Neural cell (in vitro differentiated cells): ENCODE measurements at regions not wholly inside any gene's neighbourhood (a gene's known extent, or its start where the extent isn't known, plus 50 kb on each side); places are given as distances from the start of the nearest gene placed in this dataset.

Source experiments
- H2AFZ ChIP-seq: fragments of 200-600, 300-800 bp; sonication (generic), shearing (Covaris generic); 2 replicates; pipeline ENCODE4 v1.6.0; 2014; ENCODE audit warnings: low read depth, mild to moderate bottlenecking, antibody characterized with exemption, low read length, moderate library complexity
- H3F3A ChIP-seq: fragments of 200-600 bp; shearing (Covaris generic); 2 replicates; pipeline ENCODE4 v1.6.1; 2016; ENCODE audit warnings: mild to moderate bottlenecking, moderate library complexity, mixed read lengths, antibody characterized with exemption, low read length; ENCODE audit not compliant: insufficient read depth, poor library complexity, severe bottlenecking
- H3K27ac ChIP-seq: fragments of 200-600, 300-800 bp; sonication (generic), shearing (Covaris generic); 2 replicates; pipeline ENCODE4 v1.5.1; 2014; ENCODE audit warnings: mild to moderate bottlenecking, low read length, moderate library complexity
- H3K27me3 ChIP-seq: fragments of 300-800, 200-600 bp; sonication (generic), shearing (Covaris generic); 2 replicates; pipeline ENCODE4 v1.6.0; 2014; ENCODE audit warnings: mild to moderate bottlenecking, low read depth, low read length, moderate library complexity; ENCODE audit not compliant: insufficient read depth
- H3K36me3 ChIP-seq: fragments of 300-800, 200-600 bp; sonication (generic), shearing (Covaris generic); 2 replicates; pipeline ENCODE4 v1.5.1; 2014; ENCODE audit warnings: mild to moderate bottlenecking, antibody characterized with exemption, low read length, moderate library complexity; ENCODE audit not compliant: insufficient read depth
- H3K4me2 ChIP-seq: fragments of 300-800, 200-600 bp; sonication (generic), shearing (Covaris generic); 2 replicates; pipeline ENCODE4 v1.6.0; 2014; ENCODE audit warnings: mild to moderate bottlenecking, low read length
- H3K4me3 ChIP-seq: fragments of 300-800, 200-600 bp; sonication (generic), shearing (Covaris generic); 2 replicates; pipeline ENCODE4 v1.5.1; 2014; ENCODE audit warnings: mild to moderate bottlenecking, low read length, moderate library complexity
- H3K79me2 ChIP-seq: fragments of 200-600 bp; shearing (Covaris generic); replicated peaks from 2 replicates; pipeline ENCODE4 v1.6.0; 2014; ENCODE audit warnings: mild to moderate bottlenecking, low read length, moderate library complexity; ENCODE audit not compliant: insufficient read depth
- H3K9ac ChIP-seq: fragments of 300-800, 200-600 bp; sonication (generic), shearing (Covaris generic); 2 replicates; pipeline ENCODE4 v1.6.1; 2016; ENCODE audit warnings: mild to moderate bottlenecking, low read length, mixed read lengths
- H3K9me2 ChIP-seq: fragments of 200-600 bp; shearing (Covaris generic); 2 replicates; pipeline ENCODE4 v1.6.1; 2016; ENCODE audit warnings: mild to moderate bottlenecking, low read length, mixed read lengths; ENCODE audit not compliant: insufficient read depth
- H3K9me3 ChIP-seq: fragments of 200-600, 300-800 bp; sonication (generic), shearing (Covaris generic); 2 replicates; pipeline ENCODE4 v1.6.1; 2016; ENCODE audit warnings: mild to moderate bottlenecking, mixed run types, low read length, moderate library complexity, mixed read lengths
- H4K20me1 ChIP-seq: fragments of 200-600 bp; shearing (Covaris generic); 2 replicates; pipeline ENCODE4 v1.6.1; 2016; ENCODE audit warnings: mild to moderate bottlenecking, mixed run types; ENCODE audit not compliant: insufficient read depth
- CTCF ChIP-seq: fragments of 450-650 bp; IDR thresholded peaks from 2 replicates; pipeline ENCODE4 v1.5.1; 2014; ENCODE audit warnings: antibody characterized with exemption, mild to moderate bottlenecking, moderate library complexity; ENCODE audit not compliant: poor library complexity, severe bottlenecking
- EP300 ChIP-seq: fragments of 450-650 bp; conservative IDR thresholded peaks from 2 replicates; pipeline ENCODE4 v1.6.1; 2014; ENCODE audit warnings: antibody characterized with exemption, mild to moderate bottlenecking, moderate library complexity; ENCODE audit not compliant: poor library complexity, severe bottlenecking
- EZH2 ChIP-seq: fragments of 200-600, 300-800 bp; shearing (Covaris generic), sonication (generic); IDR thresholded peaks from 2 replicates; pipeline ENCODE4 v1.6.1; 2014; ENCODE audit warnings: antibody characterized with exemption, low read length, borderline replicate concordance, mild to moderate bottlenecking; ENCODE audit not compliant: insufficient read depth, poor library complexity, severe bottlenecking
- MXI1 ChIP-seq: fragments of 450-650 bp; conservative IDR thresholded peaks from 2 replicates; pipeline ENCODE4 v1.6.1; 2014; ENCODE audit warnings: antibody characterized with exemption, mild to moderate bottlenecking; ENCODE audit not compliant: poor library complexity, severe bottlenecking
- POLR2AphosphoS5 ChIP-seq: IDR thresholded peaks from 2 replicates; pipeline ENCODE4 v1.6.1; 2012
- RAD21 ChIP-seq: fragments of 450-650 bp; conservative IDR thresholded peaks from 2 replicates; pipeline ENCODE4 v1.6.1; 2014; ENCODE audit warnings: antibody characterized with exemption, mild to moderate bottlenecking, moderate library complexity
- SMC3 ChIP-seq: fragments of 450-650 bp; conservative IDR thresholded peaks from 2 replicates; pipeline ENCODE4 v1.6.1; 2014; ENCODE audit warnings: antibody characterized with exemption, mild to moderate bottlenecking, moderate library complexity; ENCODE audit not compliant: poor library complexity
- TAF1 ChIP-seq: IDR thresholded peaks from 2 replicates; pipeline ENCODE4 v1.6.1; 2012; ENCODE audit warnings: low read depth
- TF ChIP-seq, protein P1 (sequence below): IDR thresholded peaks from 2 replicates; pipeline ENCODE4 v1.6.1; 2012; ENCODE audit warnings: borderline replicate concordance

DNA sequence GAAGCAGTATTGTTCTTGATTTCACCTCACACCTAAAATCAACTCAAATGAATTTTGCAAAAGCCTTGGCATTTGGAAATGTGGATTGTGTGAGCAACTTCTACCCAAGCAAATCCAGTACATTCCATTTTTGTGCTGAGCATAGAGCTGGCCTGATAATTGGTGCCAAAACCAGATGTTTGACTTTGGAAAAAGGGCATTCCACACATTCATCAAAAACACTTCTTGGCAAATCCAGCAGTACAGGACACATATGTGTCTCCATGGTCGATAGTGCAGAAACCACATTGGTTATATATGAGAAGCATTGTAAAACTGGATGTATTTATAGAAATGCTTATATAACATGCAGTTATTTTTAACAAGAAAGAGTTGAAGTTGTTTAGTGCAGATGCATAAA, 210.4 kb downstream of the KCNK2 start:
- no peak overlapping the region for H3K4me3 ChIP-seq
- no peaks in the 10 kb centered on the region for H3F3A ChIP-seq
- no peaks in the 10 kb centered on the region for H3K9me2 ChIP-seq
- no peaks in the 10 kb centered on the region for H3K79me2 ChIP-seq
- H2AFZ ChIP-seq: no peak overlapping the region
- H3K27ac ChIP-seq: no peak overlapping the region
- no peak overlapping the region for H3K9ac ChIP-seq
- TF ChIP-seq, protein P1, sequence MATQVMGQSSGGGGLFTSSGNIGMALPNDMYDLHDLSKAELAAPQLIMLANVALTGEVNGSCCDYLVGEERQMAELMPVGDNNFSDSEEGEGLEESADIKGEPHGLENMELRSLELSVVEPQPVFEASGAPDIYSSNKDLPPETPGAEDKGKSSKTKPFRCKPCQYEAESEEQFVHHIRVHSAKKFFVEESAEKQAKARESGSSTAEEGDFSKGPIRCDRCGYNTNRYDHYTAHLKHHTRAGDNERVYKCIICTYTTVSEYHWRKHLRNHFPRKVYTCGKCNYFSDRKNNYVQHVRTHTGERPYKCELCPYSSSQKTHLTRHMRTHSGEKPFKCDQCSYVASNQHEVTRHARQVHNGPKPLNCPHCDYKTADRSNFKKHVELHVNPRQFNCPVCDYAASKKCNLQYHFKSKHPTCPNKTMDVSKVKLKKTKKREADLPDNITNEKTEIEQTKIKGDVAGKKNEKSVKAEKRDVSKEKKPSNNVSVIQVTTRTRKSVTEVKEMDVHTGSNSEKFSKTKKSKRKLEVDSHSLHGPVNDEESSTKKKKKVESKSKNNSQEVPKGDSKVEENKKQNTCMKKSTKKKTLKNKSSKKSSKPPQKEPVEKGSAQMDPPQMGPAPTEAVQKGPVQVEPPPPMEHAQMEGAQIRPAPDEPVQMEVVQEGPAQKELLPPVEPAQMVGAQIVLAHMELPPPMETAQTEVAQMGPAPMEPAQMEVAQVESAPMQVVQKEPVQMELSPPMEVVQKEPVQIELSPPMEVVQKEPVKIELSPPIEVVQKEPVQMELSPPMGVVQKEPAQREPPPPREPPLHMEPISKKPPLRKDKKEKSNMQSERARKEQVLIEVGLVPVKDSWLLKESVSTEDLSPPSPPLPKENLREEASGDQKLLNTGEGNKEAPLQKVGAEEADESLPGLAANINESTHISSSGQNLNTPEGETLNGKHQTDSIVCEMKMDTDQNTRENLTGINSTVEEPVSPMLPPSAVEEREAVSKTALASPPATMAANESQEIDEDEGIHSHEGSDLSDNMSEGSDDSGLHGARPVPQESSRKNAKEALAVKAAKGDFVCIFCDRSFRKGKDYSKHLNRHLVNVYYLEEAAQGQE: no peak
- no peak for TF ChIP-seq MXI1
- no peak for TF ChIP-seq EZH2
- no peak for TF ChIP-seq TAF1
- no peak for TF ChIP-seq EP300
- no peak for TF ChIP-seq SMC3
- no peak for TF ChIP-seq CTCF
- TF ChIP-seq POLR2AphosphoS5: no peak
- no peak for TF ChIP-seq RAD21
- H3K27me3 ChIP-seq: no peaks in the 10 kb centered on the region
- H3K36me3 ChIP-seq: no peaks in the 10 kb centered on the region
- H4K20me1 ChIP-seq: no peaks in the 10 kb centered on the region
- no peak overlapping the region for H3K4me2 ChIP-seq
- no peaks in the 10 kb centered on the region for H3K9me3 ChIP-seq

DNA sequence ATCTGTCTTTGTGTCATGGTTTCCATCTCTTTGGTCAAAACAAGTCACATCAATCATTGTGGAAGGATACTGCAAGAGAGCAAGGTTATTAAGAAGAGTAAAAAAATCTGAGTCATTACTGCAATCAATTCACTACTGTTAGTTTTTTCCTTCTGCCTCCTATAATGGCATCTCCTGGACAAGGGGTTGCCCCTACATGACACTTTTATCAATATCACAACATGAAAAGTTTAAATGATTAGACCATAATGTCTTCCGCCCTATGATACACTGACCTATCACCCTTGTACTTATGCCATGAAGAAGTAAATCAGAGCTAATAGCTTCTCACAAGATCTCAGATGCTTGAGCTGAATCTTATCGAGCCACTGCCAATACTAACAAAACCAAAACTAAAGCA, 223.9 kb downstream of the KCNK2 start:
- Histone ChIP-seq H3K4me3 (no peak overlapping the region), H3K36me3 (no peaks in the 10 kb centered on the region), H3K4me2 (no peak overlapping the region), H3K79me2 (no peaks in the 10 kb centered on the region), H3K9me2 (no peaks in the 10 kb centered on the region), H3K27ac (no peak overlapping the region), H3K9ac (no peak overlapping the region), H3K27me3 (no peaks in the 10 kb centered on the region), H4K20me1 (no peaks in the 10 kb centered on the region), H3F3A (no peaks in the 10 kb centered on the region), H2AFZ (no peak overlapping the region), H3K9me3 (no peaks in the 10 kb centered on the region)
- TF ChIP-seq EP300 (no peak), TAF1 (no peak), POLR2AphosphoS5 (no peak), MXI1 (no peak), RAD21 (no peak), CTCF (no peak), SMC3 (no peak), EZH2 (no peak)
- TF ChIP-seq, protein P1: no peak
